ENCODE measurements at regions not wholly inside any gene's neighbourhood (a gene's known extent, or its start where the extent isn't known, plus 50 kb on each side); places are given as distances from the start of the nearest gene placed in this dataset.

DNA sequence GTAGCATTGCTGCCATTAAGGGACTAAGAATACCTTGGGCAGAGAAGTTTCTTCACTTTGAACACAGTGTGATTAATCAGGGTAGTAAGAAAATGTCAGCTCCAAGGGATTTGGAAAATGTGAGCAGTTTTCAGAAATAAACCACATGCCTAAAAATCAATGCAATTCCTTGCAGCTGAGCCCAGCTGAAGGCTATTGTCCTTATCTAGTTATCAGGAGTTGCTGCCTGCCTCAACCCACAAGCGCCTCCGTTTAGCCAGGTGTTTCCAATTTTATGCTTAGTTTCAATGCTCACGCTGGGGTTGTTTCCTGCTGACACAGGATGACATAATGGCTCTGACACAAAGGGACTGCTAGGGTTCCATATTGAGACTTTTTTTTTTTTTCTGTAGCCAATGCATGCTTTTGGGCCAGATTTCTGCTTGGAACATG is 132.3 kb upstream of the ANK3 start:
- no peak overlapping the region for H3K4me3 ChIP-seq (ENCODE audit: low read depth, low read length, poor library complexity, severe bottlenecking)
- BruUV-seq (replicated peaks): no TSS peak
- H3K27me3 ChIP-seq (replicated peaks; ENCODE audit: insufficient read depth, low read depth, low read length, poor library complexity): no peaks in the 10 kb centered on the region
- peak overlapping the region; percentile 66 for H3K27ac ChIP-seq (ENCODE audit: low read depth, low read length, poor library complexity, severe bottlenecking)
- peaks cover 38% of the 10 kb centered on the region for H3K4me1 ChIP-seq (ENCODE audit: insufficient read depth, low read length, poor library complexity, severe bottlenecking)
- intact Hi-C loops (cut with micrococcal nuclease; ENCODE audit: unreplicated experiment): no loop called here
- H3K36me3 ChIP-seq (ENCODE audit: insufficient read depth, low read length, poor library complexity, severe bottlenecking): no peaks in the 10 kb centered on the region
- peak; percentile 96 for DNase-seq (ENCODE audit: low spot score)
- POLR2A ChIA-PET (ENCODE audit: low non-redundant PET): interaction anchor here (0.7 kb wide), 1 partner anchor 364 kb away, joined by 6 read pairs; no protein-coding TSS in a partner anchor
- CTCF ChIA-PET: no interaction called here
- H3K9me3 ChIP-seq (ENCODE audit: low read depth, low read length, poor library complexity, severe bottlenecking): no peaks in the 10 kb centered on the region
- no peak for TF ChIP-seq EZH2 (IDR thresholded peaks at IDR 0.05; ENCODE audit: borderline replicate concordance, low read depth, low read length, poor library complexity, severe bottlenecking)
- TF ChIP-seq, protein P1, sequence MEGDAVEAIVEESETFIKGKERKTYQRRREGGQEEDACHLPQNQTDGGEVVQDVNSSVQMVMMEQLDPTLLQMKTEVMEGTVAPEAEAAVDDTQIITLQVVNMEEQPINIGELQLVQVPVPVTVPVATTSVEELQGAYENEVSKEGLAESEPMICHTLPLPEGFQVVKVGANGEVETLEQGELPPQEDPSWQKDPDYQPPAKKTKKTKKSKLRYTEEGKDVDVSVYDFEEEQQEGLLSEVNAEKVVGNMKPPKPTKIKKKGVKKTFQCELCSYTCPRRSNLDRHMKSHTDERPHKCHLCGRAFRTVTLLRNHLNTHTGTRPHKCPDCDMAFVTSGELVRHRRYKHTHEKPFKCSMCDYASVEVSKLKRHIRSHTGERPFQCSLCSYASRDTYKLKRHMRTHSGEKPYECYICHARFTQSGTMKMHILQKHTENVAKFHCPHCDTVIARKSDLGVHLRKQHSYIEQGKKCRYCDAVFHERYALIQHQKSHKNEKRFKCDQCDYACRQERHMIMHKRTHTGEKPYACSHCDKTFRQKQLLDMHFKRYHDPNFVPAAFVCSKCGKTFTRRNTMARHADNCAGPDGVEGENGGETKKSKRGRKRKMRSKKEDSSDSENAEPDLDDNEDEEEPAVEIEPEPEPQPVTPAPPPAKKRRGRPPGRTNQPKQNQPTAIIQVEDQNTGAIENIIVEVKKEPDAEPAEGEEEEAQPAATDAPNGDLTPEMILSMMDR (conservative IDR thresholded peaks at IDR 0.05; ENCODE audit: low read depth, low read length): no peak

DNA sequence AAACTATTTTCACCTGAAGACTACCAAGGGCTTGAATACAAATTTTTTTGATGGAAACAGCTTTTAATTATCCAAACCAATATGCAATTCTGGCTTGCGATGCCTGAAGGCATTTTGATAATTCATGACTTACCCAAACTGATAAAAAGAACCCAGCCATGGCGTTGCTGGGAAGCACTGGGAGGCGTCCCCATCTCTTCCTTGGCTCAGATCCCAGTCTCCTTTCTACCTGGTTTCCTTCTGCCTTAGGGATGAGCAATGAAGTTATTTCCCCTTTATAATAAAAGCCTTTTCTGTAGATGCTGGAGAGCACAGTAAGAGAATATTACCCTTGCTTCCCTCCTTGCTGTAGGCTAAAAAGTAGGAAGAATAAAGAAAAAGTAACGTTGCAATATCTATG is 129.1 kb upstream of the ANK3 start:
- no TSS peak for BruUV-seq (replicated peaks)
- no peak for TF ChIP-seq EZH2 (IDR thresholded peaks at IDR 0.05; ENCODE audit: borderline replicate concordance, low read depth, low read length, poor library complexity, severe bottlenecking)
- TF ChIP-seq, protein P1 (conservative IDR thresholded peaks at IDR 0.05; ENCODE audit: low read depth, low read length): no peak
- H3K4me3 ChIP-seq (ENCODE audit: low read depth, low read length, poor library complexity, severe bottlenecking): no peak overlapping the region
- CTCF ChIA-PET: no interaction called here
- intact Hi-C loops (cut with micrococcal nuclease; ENCODE audit: unreplicated experiment): no loop called here
- POLR2A ChIA-PET (ENCODE audit: low non-redundant PET): interaction anchor here (0.6 kb wide), 1 partner anchor 23 kb away, joined by 3 read pairs; no protein-coding TSS in a partner anchor
- H3K9me3 ChIP-seq (ENCODE audit: low read depth, low read length, poor library complexity, severe bottlenecking): no peaks in the 10 kb centered on the region
- H3K27me3 ChIP-seq (replicated peaks; ENCODE audit: insufficient read depth, low read depth, low read length, poor library complexity): no peaks in the 10 kb centered on the region
- H3K4me1 ChIP-seq (ENCODE audit: insufficient read depth, low read length, poor library complexity, severe bottlenecking): peaks cover 17% of the 10 kb centered on the region
- no peaks in the 10 kb centered on the region for H3K36me3 ChIP-seq (ENCODE audit: insufficient read depth, low read length, poor library complexity, severe bottlenecking)
- DNase-seq (ENCODE audit: low spot score): no peak
- H3K27ac ChIP-seq (ENCODE audit: low read depth, low read length, poor library complexity, severe bottlenecking): no peak overlapping the region

DNA sequence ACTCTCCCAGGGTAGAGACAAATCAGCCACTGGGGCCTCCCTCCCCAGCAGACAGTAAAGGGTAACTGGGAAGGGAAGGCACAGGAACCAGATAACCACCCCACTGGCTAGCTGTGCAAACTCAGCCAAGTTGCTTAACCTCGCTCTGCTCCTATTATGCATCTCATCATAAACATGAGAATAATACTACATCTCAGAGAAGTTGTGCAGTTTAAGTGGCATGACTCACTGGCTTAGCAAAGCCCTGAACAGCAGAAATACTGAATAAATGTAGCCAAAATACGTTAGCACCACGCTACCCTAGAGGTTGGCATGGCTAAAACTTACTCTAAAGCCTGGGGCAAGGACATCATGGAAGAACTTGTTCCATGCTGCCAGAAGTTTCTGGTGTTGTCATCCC is 128.1 kb upstream of the ANK3 start:
- H3K4me1 ChIP-seq (ENCODE audit: insufficient read depth, low read length, poor library complexity, severe bottlenecking): peaks cover 20% of the 10 kb centered on the region
- TF ChIP-seq, protein P1 (conservative IDR thresholded peaks at IDR 0.05; ENCODE audit: low read depth, low read length): no peak
- TF ChIP-seq EZH2 (IDR thresholded peaks at IDR 0.05; ENCODE audit: borderline replicate concordance, low read depth, low read length, poor library complexity, severe bottlenecking): no peak
- H3K27ac ChIP-seq (ENCODE audit: low read depth, low read length, poor library complexity, severe bottlenecking): no peak overlapping the region
- CTCF ChIA-PET: no interaction called here
- POLR2A ChIA-PET (ENCODE audit: low non-redundant PET): no interaction called here
- no peaks in the 10 kb centered on the region for H3K9me3 ChIP-seq (ENCODE audit: low read depth, low read length, poor library complexity, severe bottlenecking)
- H3K27me3 ChIP-seq (replicated peaks; ENCODE audit: insufficient read depth, low read depth, low read length, poor library complexity): no peaks in the 10 kb centered on the region
- intact Hi-C loops (cut with micrococcal nuclease; ENCODE audit: unreplicated experiment): no loop called here
- no TSS peak for BruUV-seq (replicated peaks)
- no peak overlapping the region for H3K4me3 ChIP-seq (ENCODE audit: low read depth, low read length, poor library complexity, severe bottlenecking)
- DNase-seq (ENCODE audit: low spot score): no peak
- no peaks in the 10 kb centered on the region for H3K36me3 ChIP-seq (ENCODE audit: insufficient read depth, low read length, poor library complexity, severe bottlenecking)

All from A673 (cell line).